ENCODE measurements at regions not wholly inside any gene's neighbourhood (a gene's known extent, or its start where the extent isn't known, plus 50 kb on each side); places are given as distances from the start of the nearest gene placed in this dataset.

DNA sequence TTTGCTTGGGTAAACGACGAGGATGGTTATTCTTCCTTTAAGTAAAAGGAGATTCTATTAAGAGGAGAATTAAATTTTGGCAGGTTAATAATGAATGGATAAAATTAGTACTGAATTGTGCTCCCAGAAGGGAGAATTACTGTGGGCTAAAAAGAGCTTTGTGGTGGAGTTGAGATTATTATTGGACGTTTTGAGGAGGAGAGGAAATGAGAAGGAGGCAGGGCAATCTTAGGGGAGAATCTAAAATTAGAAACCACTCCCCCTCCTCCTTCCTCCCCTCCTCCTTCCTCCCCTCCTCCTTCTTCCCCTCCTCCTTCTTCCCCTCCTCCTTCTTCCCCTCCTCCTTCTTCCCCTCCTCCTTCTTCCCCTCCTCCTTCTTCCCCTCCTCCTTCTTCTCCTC, 331.8 kb downstream of the PRL start:
- TF ChIP-seq, protein P1, sequence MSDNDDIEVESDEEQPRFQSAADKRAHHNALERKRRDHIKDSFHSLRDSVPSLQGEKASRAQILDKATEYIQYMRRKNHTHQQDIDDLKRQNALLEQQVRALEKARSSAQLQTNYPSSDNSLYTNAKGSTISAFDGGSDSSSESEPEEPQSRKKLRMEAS (IDR thresholded peaks at IDR 0.05) = no peak
- TF ChIP-seq, protein P2, sequence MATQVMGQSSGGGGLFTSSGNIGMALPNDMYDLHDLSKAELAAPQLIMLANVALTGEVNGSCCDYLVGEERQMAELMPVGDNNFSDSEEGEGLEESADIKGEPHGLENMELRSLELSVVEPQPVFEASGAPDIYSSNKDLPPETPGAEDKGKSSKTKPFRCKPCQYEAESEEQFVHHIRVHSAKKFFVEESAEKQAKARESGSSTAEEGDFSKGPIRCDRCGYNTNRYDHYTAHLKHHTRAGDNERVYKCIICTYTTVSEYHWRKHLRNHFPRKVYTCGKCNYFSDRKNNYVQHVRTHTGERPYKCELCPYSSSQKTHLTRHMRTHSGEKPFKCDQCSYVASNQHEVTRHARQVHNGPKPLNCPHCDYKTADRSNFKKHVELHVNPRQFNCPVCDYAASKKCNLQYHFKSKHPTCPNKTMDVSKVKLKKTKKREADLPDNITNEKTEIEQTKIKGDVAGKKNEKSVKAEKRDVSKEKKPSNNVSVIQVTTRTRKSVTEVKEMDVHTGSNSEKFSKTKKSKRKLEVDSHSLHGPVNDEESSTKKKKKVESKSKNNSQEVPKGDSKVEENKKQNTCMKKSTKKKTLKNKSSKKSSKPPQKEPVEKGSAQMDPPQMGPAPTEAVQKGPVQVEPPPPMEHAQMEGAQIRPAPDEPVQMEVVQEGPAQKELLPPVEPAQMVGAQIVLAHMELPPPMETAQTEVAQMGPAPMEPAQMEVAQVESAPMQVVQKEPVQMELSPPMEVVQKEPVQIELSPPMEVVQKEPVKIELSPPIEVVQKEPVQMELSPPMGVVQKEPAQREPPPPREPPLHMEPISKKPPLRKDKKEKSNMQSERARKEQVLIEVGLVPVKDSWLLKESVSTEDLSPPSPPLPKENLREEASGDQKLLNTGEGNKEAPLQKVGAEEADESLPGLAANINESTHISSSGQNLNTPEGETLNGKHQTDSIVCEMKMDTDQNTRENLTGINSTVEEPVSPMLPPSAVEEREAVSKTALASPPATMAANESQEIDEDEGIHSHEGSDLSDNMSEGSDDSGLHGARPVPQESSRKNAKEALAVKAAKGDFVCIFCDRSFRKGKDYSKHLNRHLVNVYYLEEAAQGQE (IDR thresholded peaks at IDR 0.05; ENCODE audit: low read depth) = no peak
- no peak for TF ChIP-seq ZBTB7A (IDR thresholded peaks at IDR 0.05; ENCODE audit: low read depth)
- no peak for TF ChIP-seq EP300 (IDR thresholded peaks at IDR 0.05; ENCODE audit: borderline replicate concordance)
- no peak for TF ChIP-seq TAF1 (IDR thresholded peaks at IDR 0.05; ENCODE audit: low read depth)
- TF ChIP-seq, protein P3, sequence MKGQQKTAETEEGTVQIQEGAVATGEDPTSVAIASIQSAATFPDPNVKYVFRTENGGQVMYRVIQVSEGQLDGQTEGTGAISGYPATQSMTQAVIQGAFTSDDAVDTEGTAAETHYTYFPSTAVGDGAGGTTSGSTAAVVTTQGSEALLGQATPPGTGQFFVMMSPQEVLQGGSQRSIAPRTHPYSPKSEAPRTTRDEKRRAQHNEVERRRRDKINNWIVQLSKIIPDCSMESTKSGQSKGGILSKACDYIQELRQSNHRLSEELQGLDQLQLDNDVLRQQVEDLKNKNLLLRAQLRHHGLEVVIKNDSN (IDR thresholded peaks at IDR 0.05) = no peak
- TF ChIP-seq CEBPB (IDR thresholded peaks at IDR 0.05) = no peak
- no peak for TF ChIP-seq TEAD4 (IDR thresholded peaks at IDR 0.05)
- no peak for TF ChIP-seq FOXM1 (IDR thresholded peaks at IDR 0.05; ENCODE audit: borderline replicate concordance, low read depth)
- no peak for TF ChIP-seq RAD21 (IDR thresholded peaks at IDR 0.05; ENCODE audit: low read depth)
